Hematopoietic multipotent progenitor cell treated with erythropoietin and hydrocortisone succinate and interleukin-3 and kit ligand, for 4 days (in vitro differentiated cells): ENCODE measurements at regions not wholly inside any gene's neighbourhood (a gene's known extent, or its start where the extent isn't known, plus 50 kb on each side); places are given as distances from the start of the nearest gene placed in this dataset.
"Not testable (repeated sequence)": the region's sequence is repeated elsewhere in the genome, so short reads cannot be mapped to it uniquely, and the experiment has no call there.

Experiments used
- DNase-seq: peaks from one replicate; pipeline ENCODE4 v3.0.0-alpha.2; 2015

- no peak for DNase-seq
These were observed 103.0 kb upstream of the NTF3 start for GRCh38 chr12:5328669-5329517.

- DNase-seq: no peak
These were observed 99.4 kb upstream of the NTF3 start for GRCh38 chr12:5332551-5332950.

GRCh38 chr12:5333096-5333495 is 98.8 kb upstream of the NTF3 start:
- no peak for DNase-seq

GRCh38 chr12:5335069-5335468 is 96.8 kb upstream of the NTF3 start:
- DNase-seq: no peak

GRCh38 chr12:5341086-5341485 is 90.8 kb upstream of the NTF3 start:
- not testable (repeated sequence) for DNase-seq

GRCh38 chr12:5343711-5344110 is 88.2 kb upstream of the NTF3 start:
- no peak for DNase-seq

- no peak for DNase-seq
These were observed 87.8 kb upstream of the NTF3 start for GRCh38 chr12:5344131-5344530.

- no peak for DNase-seq
These were observed 86.4 kb upstream of the NTF3 start for GRCh38 chr12:5345534-5345933.

GRCh38 chr12:5348057-5348456 is 83.9 kb upstream of the NTF3 start:
- DNase-seq: no peak

- DNase-seq: peak; percentile 64
These were observed 83.4 kb upstream of the NTF3 start for GRCh38 chr12:5348491-5348890.

GRCh38 chr12:5364036-5364770 is 67.7 kb upstream of the NTF3 start:
- DNase-seq: peak; percentile 74

- no peak for DNase-seq
These were observed 62.6 kb upstream of the NTF3 start for GRCh38 chr12:5369298-5369697.

- DNase-seq: no peak
These were observed 60.3 kb upstream of the NTF3 start for GRCh38 chr12:5371631-5372030.

- DNase-seq: no peak
These were observed 57.2 kb upstream of the NTF3 start for GRCh38 chr12:5374713-5375112.

- no peak for DNase-seq
These were observed 56.2 kb upstream of the NTF3 start for GRCh38 chr12:5375547-5376295.

- DNase-seq: no peak
These were observed 55.2 kb upstream of the NTF3 start for GRCh38 chr12:5376591-5377207.

GRCh38 chr12:5377997-5378592 is 53.8 kb upstream of the NTF3 start:
- DNase-seq: no peak

GRCh38 chr12:5379749-5380496 is 52.0 kb upstream of the NTF3 start:
- DNase-seq: no peak
